Kidney (tissue), 13 donors: ENCODE measurements at regions not wholly inside any gene's neighbourhood (a gene's known extent, or its start where the extent isn't known, plus 50 kb on each side); places are given as distances from the start of the nearest gene placed in this dataset.
A peak's percentile ranks its signal among the peaks of the same experiment; 100 is the strongest.

Experiments
- DNase-seq, 5 donors: peaks; one replicate each; pipeline ENCODE4 v3.0.0-alpha.2; 2013 to 2020
- FAIRE-seq: peaks from 2 replicates; lab custom pipeline; 2012; peaks lifted over from hg19 to GRCh38; lab: Jason Lieb, UNC
- H3K27ac ChIP-seq, 2 donors: one replicate each; pipeline ENCODE4 v1.7.0; 2013; ENCODE audit warnings: low read depth in 2 of 2, low read length in 2 of 2, inconsistent platforms in 1 of 2
- H3K27me3 ChIP-seq: one replicate; pipeline ENCODE4 v1.7.1; 2013; ENCODE audit warnings: low read length, inconsistent platforms; ENCODE audit not compliant: control insufficient read depth, insufficient read depth
- H3K36me3 ChIP-seq, 3 donors: one replicate each; pipeline versions ENCODE4 v1.7.0 to v1.7.1; 2013; ENCODE audit warnings: low read length in 3 of 3, control low read depth in 1 of 3, inconsistent platforms in 1 of 3; ENCODE audit not compliant: insufficient read depth in 3 of 3, control insufficient read depth in 2 of 3
- H3K4me1 ChIP-seq, 3 donors: one replicate each; pipeline versions ENCODE4 v1.7.0 to v1.7.1; 2013; ENCODE audit warnings: low read length in 3 of 3, inconsistent platforms in 1 of 3, low read depth in 1 of 3; ENCODE audit not compliant: control insufficient read depth in 2 of 3, insufficient read depth in 2 of 3
- H3K4me3 ChIP-seq, 3 donors: one replicate each; pipeline versions ENCODE4 v1.7.0 to v1.8.1; 2013; ENCODE audit warnings: low read length in 3 of 3, control low read depth in 1 of 3, inconsistent platforms in 1 of 3
- H3K9ac ChIP-seq, 3 donors: one replicate each; pipeline versions ENCODE4 v1.7.0 to v1.7.1; 2013; ENCODE audit warnings: low read length in 3 of 3, control low read depth in 1 of 3, inconsistent platforms in 1 of 3
- H3K9me3 ChIP-seq, 3 donors: one replicate each; pipeline versions ENCODE4 v1.7.0 to v1.7.1; 2013; ENCODE audit warnings: low read length in 3 of 3, control low read depth in 1 of 3, inconsistent platforms in 1 of 3; ENCODE audit not compliant: control insufficient read depth in 2 of 3, insufficient read depth in 1 of 3
- intact Hi-C: fragments of 100-400 bp; cut with DNase I; formaldehyde crosslinking; loops from one replicate; pipeline ENCODE4 v1.11.1; 2022
- TF ChIP-seq, protein P1 (sequence below): IDR thresholded peaks from 3 replicates; pipeline ENCODE4 v1.5.1; 2012; ENCODE audit warnings: mild to moderate bottlenecking, moderate library complexity, borderline replicate concordance; ENCODE audit not compliant: insufficient read depth; ENCODE audit errors: extremely low read depth
- donor health status: control.
- donor health status: control.
- donor health status: control.
- donor health status: control.
- donor health status: control.
- donor health status: DM: yes; HTN: yes; CAD: no.
- donor health status: Normal renal cell carcinoma (clear cell type).

DNA sequence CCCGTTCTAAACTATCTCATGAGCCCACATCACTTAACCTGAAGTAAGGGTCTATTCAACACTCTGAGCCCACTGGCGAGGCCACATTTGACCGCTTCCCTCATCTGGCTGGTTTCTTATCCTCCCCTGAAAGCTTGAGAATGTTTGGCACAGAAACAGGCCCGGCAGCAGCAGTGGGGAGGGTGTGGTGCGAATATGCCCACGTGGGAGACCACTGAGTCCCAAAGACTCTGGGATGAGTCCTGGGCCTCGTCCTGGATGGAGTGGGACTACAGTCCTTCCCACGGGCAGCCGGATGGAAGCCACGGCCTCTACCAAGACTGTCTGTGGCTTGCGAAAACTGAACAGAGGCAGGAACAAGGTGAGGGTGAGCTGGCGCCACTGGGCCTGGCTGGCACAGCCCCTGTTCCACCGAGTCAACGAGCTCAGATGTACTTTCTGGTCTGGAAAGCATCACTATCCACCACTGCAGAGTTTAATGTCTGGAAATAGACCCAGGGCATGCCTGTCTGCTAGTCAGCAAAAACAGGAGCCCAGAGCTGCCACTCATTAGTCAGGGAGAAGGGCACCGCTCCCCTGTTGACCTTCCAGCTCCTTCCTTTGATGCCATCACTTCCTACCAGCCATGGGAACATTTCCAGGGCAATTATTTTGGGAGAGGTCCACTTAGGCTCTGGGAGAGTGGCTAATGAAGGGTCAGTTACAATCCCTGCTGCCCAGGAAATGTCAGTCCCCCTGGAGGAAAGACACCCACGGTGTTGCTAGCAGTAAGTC, 386.6 kb downstream of the MATN1 start:
- peaks cover 0 to 4% (median 0%) of the 10 kb centered on the region in 3 donors for H3K36me3 ChIP-seq
- no peak for FAIRE-seq
- no peak overlapping the region for H3K27ac ChIP-seq
- no peaks in the 10 kb centered on the region for H3K4me1 ChIP-seq
- DNase-seq = peak in 2 of 5 donors; percentile 7 to 14
- TF ChIP-seq, protein P1, sequence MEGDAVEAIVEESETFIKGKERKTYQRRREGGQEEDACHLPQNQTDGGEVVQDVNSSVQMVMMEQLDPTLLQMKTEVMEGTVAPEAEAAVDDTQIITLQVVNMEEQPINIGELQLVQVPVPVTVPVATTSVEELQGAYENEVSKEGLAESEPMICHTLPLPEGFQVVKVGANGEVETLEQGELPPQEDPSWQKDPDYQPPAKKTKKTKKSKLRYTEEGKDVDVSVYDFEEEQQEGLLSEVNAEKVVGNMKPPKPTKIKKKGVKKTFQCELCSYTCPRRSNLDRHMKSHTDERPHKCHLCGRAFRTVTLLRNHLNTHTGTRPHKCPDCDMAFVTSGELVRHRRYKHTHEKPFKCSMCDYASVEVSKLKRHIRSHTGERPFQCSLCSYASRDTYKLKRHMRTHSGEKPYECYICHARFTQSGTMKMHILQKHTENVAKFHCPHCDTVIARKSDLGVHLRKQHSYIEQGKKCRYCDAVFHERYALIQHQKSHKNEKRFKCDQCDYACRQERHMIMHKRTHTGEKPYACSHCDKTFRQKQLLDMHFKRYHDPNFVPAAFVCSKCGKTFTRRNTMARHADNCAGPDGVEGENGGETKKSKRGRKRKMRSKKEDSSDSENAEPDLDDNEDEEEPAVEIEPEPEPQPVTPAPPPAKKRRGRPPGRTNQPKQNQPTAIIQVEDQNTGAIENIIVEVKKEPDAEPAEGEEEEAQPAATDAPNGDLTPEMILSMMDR = no peak
- H3K9ac ChIP-seq = no peak overlapping the region
- H3K9me3 ChIP-seq = peaks cover 0 to 5% (median 0%) of the 10 kb centered on the region in 3 donors
- intact Hi-C loops = no loop called here
- H3K4me3 ChIP-seq = no peak overlapping the region
- H3K27me3 ChIP-seq = peaks cover 9% of the 10 kb centered on the region

DNA sequence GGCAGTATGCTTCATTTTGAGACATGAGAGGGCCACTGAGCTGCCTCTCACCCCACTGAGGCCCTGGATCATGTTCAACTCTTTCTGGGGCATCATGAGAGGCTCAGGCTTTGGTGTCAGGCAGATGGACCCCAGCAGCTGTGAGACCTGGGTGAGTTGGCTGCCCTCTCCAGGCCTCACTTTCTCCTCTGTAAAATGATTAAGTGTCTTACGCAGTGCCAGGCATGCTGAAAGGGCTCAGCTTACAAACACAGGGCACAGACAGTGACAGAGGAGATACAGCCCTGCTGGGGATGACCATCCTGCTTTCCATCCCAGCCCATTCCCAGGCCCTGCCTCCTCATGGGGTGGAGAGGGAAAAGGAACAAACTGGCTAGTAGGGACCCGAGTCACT, 387.4 kb downstream of the MATN1 start:
- TF ChIP-seq, protein P1 = no peak
- no peak overlapping the region for H3K9ac ChIP-seq
- peaks cover 0 to 4% (median 0%) of the 10 kb centered on the region in 3 donors for H3K36me3 ChIP-seq
- intact Hi-C loops = no loop called here
- no peak overlapping the region for H3K27ac ChIP-seq
- H3K4me1 ChIP-seq = no peaks in the 10 kb centered on the region
- H3K9me3 ChIP-seq = peaks cover 0 to 5% (median 0%) of the 10 kb centered on the region in 3 donors
- DNase-seq = peak in 1 of 5 donors; percentile 7
- no peak for FAIRE-seq
- H3K4me3 ChIP-seq = no peak overlapping the region
- peaks cover 4% of the 10 kb centered on the region for H3K27me3 ChIP-seq

DNA sequence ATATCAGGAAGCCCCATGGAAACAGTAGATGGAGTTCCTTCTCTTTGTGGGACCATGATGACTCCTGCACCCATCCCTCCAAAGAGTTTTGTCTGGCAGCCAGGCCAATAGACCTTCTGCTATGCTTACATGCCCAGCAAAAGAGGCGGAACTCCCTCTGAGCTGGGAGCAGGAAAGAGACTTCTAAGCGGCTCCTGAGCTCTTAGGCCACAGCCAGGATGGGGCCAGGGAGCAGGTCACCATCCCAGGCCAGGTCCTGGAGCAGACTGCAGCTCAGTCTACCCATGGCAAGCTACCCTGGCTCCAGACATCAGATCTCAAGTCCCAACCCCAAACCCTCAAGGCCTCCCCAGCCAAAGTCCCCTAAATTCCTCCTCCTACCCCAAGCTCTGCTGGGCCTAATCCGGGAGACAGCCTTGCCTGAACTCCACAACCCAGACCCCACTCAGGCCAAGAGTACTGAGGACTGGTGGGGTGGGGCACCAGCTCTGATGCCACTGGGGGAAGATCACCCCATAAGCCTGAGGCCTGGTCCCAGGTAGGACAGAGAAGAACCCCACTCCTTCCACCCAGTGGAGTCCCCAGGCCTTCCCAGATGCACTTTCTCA, 387.9 kb downstream of the MATN1 start:
- no peak overlapping the region for H3K27ac ChIP-seq
- peaks cover 0 to 4% (median 0%) of the 10 kb centered on the region in 3 donors for H3K36me3 ChIP-seq
- H3K9me3 ChIP-seq = peaks cover 0 to 5% (median 0%) of the 10 kb centered on the region in 3 donors
- H3K4me3 ChIP-seq = no peak overlapping the region
- peaks cover 4% of the 10 kb centered on the region for H3K27me3 ChIP-seq
- TF ChIP-seq, protein P1 = no peak
- no peak for FAIRE-seq
- intact Hi-C loops = no loop called here
- no peak for DNase-seq
- H3K4me1 ChIP-seq = no peaks in the 10 kb centered on the region
- H3K9ac ChIP-seq = no peak overlapping the region
